Activated CD8-positive, alpha-beta T cell treated with anti-CD3 and anti-CD28 coated beads for 36 hours (primary cell): ENCODE measurements at regions not wholly inside any gene's neighbourhood (a gene's known extent, or its start where the extent isn't known, plus 50 kb on each side); places are given as distances from the start of the nearest gene placed in this dataset.
"Not testable (repeated sequence)": the region's sequence is repeated elsewhere in the genome, so short reads cannot be mapped to it uniquely, and the experiment has no call there.

Experiments used
- ATAC-seq: fragments of 200-7000 bp; cut with Tn5 transposase; one replicate; pipeline ENCODE4 v1.10.0; 2021; ENCODE audit warnings: mild to moderate bottlenecking, moderate library complexity
- CTCF ChIA-PET: fragments of 350-600 bp; sonication (Branson Sonifier 250); formaldehyde crosslinking; loops from one replicate; lab custom pipeline; 2021; ENCODE audit warnings: antibody characterized with exemption; lab: Charles Lee
- POLR2A ChIA-PET: fragments of 350-600 bp; sonication (Branson Sonifier 250); formaldehyde crosslinking; loops from one replicate; lab custom pipeline; 2021; ENCODE audit warnings: antibody characterized with exemption; lab: Charles Lee
- DNase-seq: peaks from one replicate; pipeline ENCODE4 v3.0.0-alpha.2; 2020
- H3K27ac Mint-ChIP-seq: one replicate; pipeline ENCODE4 v1.8.0; 2021; ENCODE audit warnings: mild to moderate bottlenecking, mixed read lengths
- H3K27me3 Mint-ChIP-seq: one replicate; pipeline ENCODE4 v1.8.0; 2021; ENCODE audit warnings: mixed read lengths
- H3K36me3 Mint-ChIP-seq: one replicate; pipeline ENCODE4 v1.8.0; 2021; ENCODE audit warnings: low read depth, mixed read lengths
- H3K4me1 Mint-ChIP-seq: one replicate; pipeline ENCODE4 v1.8.0; 2021; ENCODE audit warnings: low read depth, mixed read lengths
- H3K4me3 Mint-ChIP-seq: one replicate; pipeline ENCODE4 v1.8.0; 2021; ENCODE audit warnings: mild to moderate bottlenecking, moderate library complexity, mixed read lengths
- H3K9me3 Mint-ChIP-seq: one replicate; pipeline ENCODE4 v1.8.0; 2021; ENCODE audit warnings: mixed read lengths
- CTCF ChIP-seq: fragments of 200-600 bp; IDR thresholded peaks from one replicate; pipeline ENCODE4 v1.8.0; 2022; ENCODE audit warnings: antibody characterized with exemption, mild to moderate bottlenecking
- intact Hi-C: fragments of 100-400 bp; cut with micrococcal nuclease; formaldehyde crosslinking; loops from one replicate; pipeline ENCODE4 v1.10.0; 2022

- no peaks in the 10 kb centered on the region for H3K27me3 Mint-ChIP-seq
- H3K9me3 Mint-ChIP-seq = peaks cover 28% of the 10 kb centered on the region
- H3K4me1 Mint-ChIP-seq = peaks cover 4% of the 10 kb centered on the region
- DNase-seq (no peak), ATAC-seq (no peak)
- peaks cover 13% of the 10 kb centered on the region for H3K36me3 Mint-ChIP-seq
- ChIA-PET CTCF (no interaction called here), POLR2A (no interaction called here)
- intact Hi-C loops = no loop called here
- H3K27ac Mint-ChIP-seq = no peak overlapping the region
- H3K4me3 Mint-ChIP-seq = no peak overlapping the region
- TF ChIP-seq CTCF = no peak
Observed at GRCh38 chr5:40346901-40347300, 332.8 kb upstream of the PTGER4 start.

GRCh38 chr5:40338434-40338833 is 341.3 kb upstream of the PTGER4 start:
- H3K27me3 Mint-ChIP-seq, intact Hi-C loops, H3K9me3 Mint-ChIP-seq, ATAC-seq, DNase-seq, H3K36me3 Mint-ChIP-seq, H3K4me3 Mint-ChIP-seq, POLR2A ChIA-PET: not testable (repeated sequence)
- H3K4me1 Mint-ChIP-seq = peaks cover 22% of the 10 kb centered on the region
- peak overlapping the region; percentile 70 for H3K27ac Mint-ChIP-seq
- CTCF ChIA-PET = interaction anchor here (1.3 kb wide), 1 partner anchor 115 kb away, joined by 3 read pairs; no protein-coding TSS in a partner anchor

DNA sequence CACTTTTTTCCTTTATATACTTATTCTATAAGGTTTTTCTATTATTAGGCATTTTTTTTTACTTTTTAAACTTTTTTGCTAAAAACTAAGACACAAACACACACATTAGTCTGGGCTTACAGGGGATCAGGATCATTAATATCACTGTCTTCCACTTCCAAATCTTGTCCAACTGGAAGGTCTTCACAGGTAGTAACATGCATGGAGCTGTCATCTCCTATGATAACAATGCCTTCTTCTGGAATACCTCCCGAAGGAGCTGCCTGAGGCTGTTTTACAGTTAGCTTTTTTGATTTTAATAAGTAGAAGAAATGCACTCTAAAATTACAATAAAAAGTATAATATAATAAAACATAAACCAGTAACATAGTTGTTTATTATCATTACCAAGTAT is 345.5 kb upstream of the PTGER4 start:
- Mint-ChIP-seq H3K27me3 (no peaks in the 10 kb centered on the region), H3K9me3 (peaks cover 5% of the 10 kb centered on the region), H3K4me1 (peaks cover 29% of the 10 kb centered on the region), H3K27ac (no peak overlapping the region), H3K36me3 (no peaks in the 10 kb centered on the region), H3K4me3 (no peak overlapping the region)
- CTCF ChIA-PET = interaction anchor here (0.9 to 2.3 kb wide), 3 partner anchors 15 to 171 kb away, joined by 3 to 7 read pairs (median 3); no protein-coding TSS in a partner anchor
- ATAC-seq (no peak), DNase-seq (no peak)
- no peak for TF ChIP-seq CTCF
- POLR2A ChIA-PET = interaction anchor here (1.0 to 1.2 kb wide), 2 partner anchors 57 to 73 kb away, joined by 3 to 4 read pairs; no protein-coding TSS in a partner anchor
- intact Hi-C loops = loop anchor here (5.0 kb wide), 1 partner anchor 112 kb away; no protein-coding TSS in a partner anchor

- peaks cover 4% of the 10 kb centered on the region for H3K9me3 Mint-ChIP-seq
- H3K36me3 Mint-ChIP-seq = no peaks in the 10 kb centered on the region
- CTCF ChIA-PET = interaction anchor here (0.9 to 2.3 kb wide), 3 partner anchors 14 to 171 kb away, joined by 3 to 7 read pairs (median 3); no protein-coding TSS in a partner anchor
Observed at GRCh38 chr5:40333459-40334241, 346.1 kb upstream of the PTGER4 start.

GRCh38 chr5:40332970-40333369 is 346.7 kb upstream of the PTGER4 start:
- no peaks in the 10 kb centered on the region for H3K9me3 Mint-ChIP-seq
- no peaks in the 10 kb centered on the region for H3K36me3 Mint-ChIP-seq
- POLR2A ChIA-PET = interaction anchor here (1.2 kb wide), 1 partner anchor 56 kb away, joined by 4 read pairs; no protein-coding TSS in a partner anchor
- no peaks in the 10 kb centered on the region for H3K27me3 Mint-ChIP-seq
- intact Hi-C loops = loop anchor here (1.0 to 5.0 kb wide), 2 partner anchors 56 to 111 kb away; no protein-coding TSS in a partner anchor
- DNase-seq (no peak), ATAC-seq (no peak)
- no peak overlapping the region for H3K4me3 Mint-ChIP-seq
- H3K27ac Mint-ChIP-seq = no peak overlapping the region
- H3K4me1 Mint-ChIP-seq = peaks cover 20% of the 10 kb centered on the region
- CTCF ChIA-PET = interaction anchor here (1.1 to 2.3 kb wide), 2 partner anchors 15 to 55 kb away, joined by 3 to 7 read pairs; no protein-coding TSS in a partner anchor
- TF ChIP-seq CTCF = no peak

More at GRCh38 chr5:40333459-40334241, 346.1 kb upstream of the PTGER4 start:
- Mint-ChIP-seq H3K27ac (no peak overlapping the region), H3K27me3 (no peaks in the 10 kb centered on the region), H3K4me1 (peaks cover 27% of the 10 kb centered on the region), H3K4me3 (no peak overlapping the region)
- POLR2A ChIA-PET = interaction anchor here (1.2 kb wide), 1 partner anchor 56 kb away, joined by 4 read pairs; no protein-coding TSS in a partner anchor
- no peak for TF ChIP-seq CTCF
- peak; percentile 27 for DNase-seq
- peak; percentile 98 for ATAC-seq
- intact Hi-C loops = loop anchor here (1.0 to 5.0 kb wide), 2 partner anchors 56 to 111 kb away; no protein-coding TSS in a partner anchor
